ENCODE measurements at regions not wholly inside any gene's neighbourhood (a gene's known extent, or its start where the extent isn't known, plus 50 kb on each side); places are given as distances from the start of the nearest gene placed in this dataset.

GRCh38 chr12:131353376-131353775 is 357.5 kb upstream of the SFSWAP start:
- H3K4me3 ChIP-seq (ENCODE audit: low read depth, low read length), result no peak overlapping the region
- no peaks in the 10 kb centered on the region for H3K27me3 ChIP-seq (replicated peaks)
- no peaks in the 10 kb centered on the region for H3K36me3 ChIP-seq (replicated peaks)
- no peak for DNase-seq
- no peak for TF ChIP-seq CTCF (IDR thresholded peaks at IDR 0.05; ENCODE audit: low read depth, low read length, missing control alignments)
- in situ Hi-C loops (cut with HindIII; ENCODE audit: low pct_ligation_motif_present, low sequenced_read_pairs), result no loop called here
- H3K27ac ChIP-seq, result no peak overlapping the region

GRCh38 chr12:131353826-131354225 is 357.1 kb upstream of the SFSWAP start:
- in situ Hi-C loops (cut with HindIII; ENCODE audit: low pct_ligation_motif_present, low sequenced_read_pairs), result no loop called here
- DNase-seq, result no peak
- Histone ChIP-seq H3K4me3 (ENCODE audit: low read depth, low read length) (no peak overlapping the region), H3K27ac (no peak overlapping the region), H3K27me3 (replicated peaks) (no peaks in the 10 kb centered on the region), H3K36me3 (replicated peaks) (no peaks in the 10 kb centered on the region)
- no peak for TF ChIP-seq CTCF (IDR thresholded peaks at IDR 0.05; ENCODE audit: low read depth, low read length, missing control alignments)

- no peak for TF ChIP-seq CTCF (IDR thresholded peaks at IDR 0.05; ENCODE audit: low read depth, low read length, missing control alignments)
- DNase-seq, result no peak
- H3K36me3 ChIP-seq (replicated peaks), result no peaks in the 10 kb centered on the region
- no peaks in the 10 kb centered on the region for H3K27me3 ChIP-seq (replicated peaks)
- H3K4me3 ChIP-seq (ENCODE audit: low read depth, low read length), result no peak overlapping the region
- H3K27ac ChIP-seq, result no peak overlapping the region
- in situ Hi-C loops (cut with HindIII; ENCODE audit: low pct_ligation_motif_present, low sequenced_read_pairs), result no loop called here
These were observed 355.3 kb upstream of the SFSWAP start for GRCh38 chr12:131355361-131356245.

- DNase-seq, result no peak
- no peak overlapping the region for H3K4me3 ChIP-seq (ENCODE audit: low read depth, low read length)
- no peak overlapping the region for H3K27ac ChIP-seq
- no peaks in the 10 kb centered on the region for H3K36me3 ChIP-seq (replicated peaks)
- no peaks in the 10 kb centered on the region for H3K27me3 ChIP-seq (replicated peaks)
- TF ChIP-seq CTCF (IDR thresholded peaks at IDR 0.05; ENCODE audit: low read depth, low read length, missing control alignments), result no peak
- in situ Hi-C loops (cut with HindIII; ENCODE audit: low pct_ligation_motif_present, low sequenced_read_pairs), result no loop called here
These were observed 354.3 kb upstream of the SFSWAP start for GRCh38 chr12:131356485-131357184.

- no peak for TF ChIP-seq CTCF (IDR thresholded peaks at IDR 0.05; ENCODE audit: low read depth, low read length, missing control alignments)
- no peak overlapping the region for H3K4me3 ChIP-seq (ENCODE audit: low read depth, low read length)
- in situ Hi-C loops (cut with HindIII; ENCODE audit: low pct_ligation_motif_present, low sequenced_read_pairs), result no loop called here
- no peaks in the 10 kb centered on the region for H3K36me3 ChIP-seq (replicated peaks)
- H3K27me3 ChIP-seq (replicated peaks), result no peaks in the 10 kb centered on the region
- DNase-seq, result no peak
- no peak overlapping the region for H3K27ac ChIP-seq
These were observed 353.6 kb upstream of the SFSWAP start for GRCh38 chr12:131357185-131357747.

Data from brain microvascular endothelial cell (primary cell).